RKO (cell line): ENCODE measurements at regions not wholly inside any gene's neighbourhood (a gene's known extent, or its start where the extent isn't known, plus 50 kb on each side); places are given as distances from the start of the nearest gene placed in this dataset.
"Not testable (repeated sequence)": the region's sequence is repeated elsewhere in the genome, so short reads cannot be mapped to it uniquely, and the experiment has no call there.

Source experiments
- DNase-seq: peaks from one replicate; pipeline ENCODE4 v3.0.0-alpha.2; 2016; ENCODE audit warnings: low spot score

DNA sequence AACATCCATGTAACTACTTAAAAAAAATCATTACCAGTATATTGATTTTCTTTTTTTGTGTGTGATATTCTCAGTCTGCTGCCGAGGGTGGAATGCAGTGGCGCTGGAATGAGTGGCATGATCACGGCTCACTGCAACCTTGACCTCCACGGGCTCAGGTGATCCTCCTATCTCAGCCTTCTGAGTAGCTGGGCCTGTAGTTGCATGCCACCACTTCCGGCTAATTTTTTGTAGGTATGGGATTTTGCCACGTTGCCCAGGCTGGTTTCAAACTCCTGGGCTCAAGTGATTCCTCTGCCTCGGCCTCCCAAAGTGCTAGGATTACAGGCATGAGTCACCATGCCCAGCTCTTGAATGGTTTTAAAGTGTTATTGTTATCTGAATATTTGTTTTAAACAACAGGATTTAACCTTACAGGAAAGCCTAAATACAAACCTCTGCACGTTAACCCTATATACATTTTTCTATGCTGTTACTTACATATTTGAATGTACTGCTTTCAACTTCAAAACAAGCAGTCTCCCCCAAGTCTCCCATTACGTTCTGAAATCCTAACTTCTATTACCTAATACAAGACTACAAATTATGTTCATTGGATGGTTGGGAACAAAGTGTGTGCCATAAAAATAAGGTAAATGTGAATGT, 61.7 kb downstream of the KPNA2 start:
- no peak for DNase-seq

DNA sequence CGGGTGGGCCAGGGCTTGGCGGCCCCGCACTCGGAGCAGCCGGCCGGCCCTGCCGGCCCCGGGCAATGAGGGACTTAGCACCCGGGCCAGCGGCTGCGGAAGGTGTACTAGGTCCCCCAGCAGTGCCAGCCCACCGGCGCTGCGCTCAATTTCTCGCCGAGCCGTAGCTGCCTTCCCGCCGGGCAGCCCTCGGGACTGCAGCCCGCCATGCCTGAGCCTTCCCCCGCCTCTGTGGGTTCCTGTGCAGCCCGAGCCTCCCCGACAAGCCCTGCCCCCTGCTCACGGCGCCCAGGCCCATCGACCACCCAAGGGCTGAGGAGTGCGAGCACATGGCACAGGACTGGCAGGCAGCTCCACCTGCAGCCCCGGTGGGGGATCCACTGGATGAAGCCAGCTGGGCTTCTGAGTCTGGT, 63.8 kb downstream of the KPNA2 start:
- DNase-seq: not testable (repeated sequence)

DNA sequence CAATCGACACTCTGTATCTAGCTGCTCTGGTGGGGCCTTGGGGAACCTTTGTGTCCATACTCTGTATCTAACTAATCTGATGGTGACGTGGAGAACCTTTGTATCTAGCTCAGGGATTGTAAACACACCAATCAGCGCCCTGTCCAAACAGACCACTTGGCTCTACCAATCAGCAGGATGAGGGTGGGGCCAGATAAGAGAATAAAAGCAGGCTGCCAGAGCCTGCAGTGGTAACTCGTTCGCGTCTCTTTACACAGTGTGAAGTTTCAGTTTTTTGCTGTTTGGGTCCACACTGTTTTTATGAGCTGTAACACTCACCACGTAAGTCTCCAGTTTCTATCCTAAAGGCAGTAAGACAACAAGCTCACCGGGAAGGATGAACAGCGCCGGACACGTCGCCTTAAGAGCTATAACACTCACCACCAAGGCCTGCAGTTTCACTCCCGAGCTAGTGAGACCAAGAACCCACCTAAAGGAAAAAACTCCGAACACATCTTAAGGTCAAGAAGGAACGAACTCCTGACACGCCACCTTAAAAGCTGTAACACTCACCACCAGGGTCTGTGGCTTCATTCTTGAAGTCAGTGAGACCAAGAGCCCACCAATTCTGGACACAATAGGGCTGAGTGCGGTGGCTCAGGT, 64.6 kb downstream of the KPNA2 start:
- no peak for DNase-seq

DNA sequence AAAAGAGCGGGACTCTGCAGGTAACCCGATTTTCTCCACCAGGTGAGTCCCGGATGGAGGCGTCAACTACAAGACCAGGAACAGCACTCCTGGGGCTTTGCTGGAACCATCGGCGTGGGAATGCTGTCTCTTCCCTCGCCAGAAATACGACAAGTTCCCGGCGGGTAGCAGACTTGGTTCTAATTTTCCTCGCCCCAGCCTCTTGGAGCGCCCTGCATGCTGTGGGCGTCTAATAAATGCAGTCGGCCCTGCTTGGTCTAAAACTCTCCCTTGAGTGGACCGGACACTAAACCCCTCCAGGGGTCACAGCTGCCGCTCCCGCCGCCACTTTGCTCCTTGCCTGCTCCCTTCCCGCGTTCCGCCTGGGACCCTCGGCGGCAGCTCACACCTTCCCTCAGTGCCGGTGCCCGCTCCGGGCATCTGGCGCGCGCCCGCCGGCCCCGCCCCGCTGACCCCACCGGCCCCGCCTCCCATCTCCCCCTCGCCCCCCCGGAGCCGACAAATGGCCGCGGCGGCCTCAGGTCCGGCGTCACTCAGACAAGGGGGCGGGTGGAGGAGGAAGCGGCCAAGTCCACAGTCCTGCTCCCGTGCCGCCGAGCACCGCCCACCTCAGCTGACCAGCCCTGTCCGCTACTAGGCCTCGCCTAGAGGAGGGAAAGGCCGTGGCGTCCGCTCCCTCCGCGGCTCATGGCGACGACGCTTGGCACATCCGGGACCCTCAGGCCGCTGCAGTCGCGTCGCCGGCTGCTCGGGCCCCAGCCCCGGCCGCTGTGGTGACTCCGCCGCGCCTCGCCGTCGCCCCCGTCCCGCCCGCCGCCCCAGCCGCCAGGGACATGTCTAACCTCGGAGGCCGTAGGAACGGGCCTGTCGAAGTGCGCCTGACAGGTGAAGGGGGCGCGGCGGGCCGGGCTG, 65.8 kb downstream of the KPNA2 start:
- DNase-seq: peak; percentile 96

DNA sequence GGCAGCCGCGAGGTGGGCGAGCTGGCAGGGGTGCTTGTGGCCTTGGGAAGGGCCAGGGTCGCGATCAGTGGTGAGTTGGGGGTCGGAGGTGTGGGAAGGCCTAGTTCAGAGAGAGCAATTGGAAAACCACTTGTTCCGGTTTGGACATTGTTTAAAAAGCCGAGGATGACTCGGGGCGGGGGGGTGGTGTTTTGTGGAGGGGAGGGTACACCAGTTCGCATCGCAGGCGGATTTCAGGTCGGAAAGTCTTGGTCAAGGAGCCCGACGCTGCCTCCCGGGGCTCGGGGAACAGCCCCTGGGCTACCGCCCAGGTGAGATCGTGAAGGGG, 66.4 kb downstream of the KPNA2 start:
- DNase-seq: no peak

DNA sequence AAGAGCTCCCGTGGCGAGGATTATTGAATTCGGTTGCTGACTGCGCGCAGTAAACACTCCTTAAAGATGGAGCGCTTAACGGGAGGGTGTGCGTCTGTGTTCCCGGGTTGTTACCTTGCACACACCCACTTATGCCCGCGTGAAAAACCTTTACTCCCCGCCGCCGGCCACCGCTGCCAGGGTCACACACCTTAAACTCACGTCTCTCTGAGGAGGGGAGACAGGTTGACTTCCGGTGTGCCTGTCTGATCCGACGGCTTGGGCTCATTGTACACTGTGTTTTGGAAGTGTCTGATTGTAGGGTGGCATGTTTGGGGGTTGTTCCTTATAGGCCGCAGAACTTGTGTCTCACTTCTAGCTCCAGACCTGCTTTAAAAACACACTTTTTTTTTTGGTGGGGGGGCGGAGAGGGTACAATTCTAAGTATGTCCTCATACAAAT, 66.8 kb downstream of the KPNA2 start:
- peak; percentile 21 for DNase-seq

DNA sequence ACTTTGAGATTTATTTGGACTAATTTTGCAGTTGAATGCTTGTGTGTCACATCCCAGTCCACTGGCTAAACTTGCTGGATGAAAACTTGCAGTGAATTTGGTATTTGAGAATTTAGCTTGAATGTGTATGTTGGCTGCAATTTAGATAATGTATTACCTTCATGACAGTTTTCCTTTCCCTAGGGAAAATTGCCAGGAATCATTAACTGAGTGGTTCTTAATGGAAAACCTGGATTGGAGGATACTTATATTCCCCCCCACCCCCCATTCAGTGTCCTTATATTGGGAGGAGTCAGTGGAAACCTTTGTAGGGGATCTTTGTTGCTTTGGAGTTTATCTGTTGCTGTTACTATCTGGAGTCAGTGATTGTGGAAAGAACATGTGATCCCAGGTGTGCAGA, 67.6 kb downstream of the KPNA2 start:
- no peak for DNase-seq

DNA sequence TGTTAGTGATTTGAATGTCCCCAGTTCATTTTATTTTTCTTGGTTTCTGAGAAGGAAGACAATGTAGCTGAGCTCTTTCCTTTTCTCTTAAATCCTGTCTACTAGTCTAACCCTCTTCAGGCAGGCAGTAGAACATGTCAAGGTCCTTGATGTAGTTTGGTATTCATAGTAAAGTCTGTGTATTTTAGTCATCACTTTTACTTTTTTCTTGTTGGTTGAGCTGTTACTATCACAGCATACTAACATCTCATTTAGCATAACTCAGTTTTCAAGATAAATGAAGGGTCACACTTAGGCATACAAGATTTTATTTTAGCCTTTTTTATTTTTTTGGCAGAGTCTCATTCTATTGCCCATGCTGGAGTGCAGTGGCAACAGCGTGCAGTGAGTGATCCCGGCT, 70.5 kb downstream of the KPNA2 start:
- DNase-seq: no peak

DNA sequence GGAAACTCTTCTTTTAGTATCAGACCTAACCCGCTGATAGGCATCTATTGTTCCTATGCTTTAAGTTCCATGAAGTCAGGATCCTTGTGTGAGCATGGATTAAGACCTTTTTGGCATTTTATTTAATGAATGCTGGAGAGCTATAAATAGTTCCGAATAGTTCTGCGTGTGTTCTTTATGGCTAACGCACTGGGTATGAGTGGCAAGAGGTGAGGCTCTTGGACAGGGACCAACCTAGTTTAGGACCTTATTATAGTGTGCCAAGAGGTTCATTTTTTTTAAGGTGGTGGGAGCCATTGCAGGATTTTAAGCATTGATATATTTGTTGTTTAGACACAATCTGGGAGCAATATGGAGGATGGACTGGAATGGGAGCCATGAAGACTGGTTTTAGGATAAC, 71.8 kb downstream of the KPNA2 start:
- DNase-seq: no peak

DNA sequence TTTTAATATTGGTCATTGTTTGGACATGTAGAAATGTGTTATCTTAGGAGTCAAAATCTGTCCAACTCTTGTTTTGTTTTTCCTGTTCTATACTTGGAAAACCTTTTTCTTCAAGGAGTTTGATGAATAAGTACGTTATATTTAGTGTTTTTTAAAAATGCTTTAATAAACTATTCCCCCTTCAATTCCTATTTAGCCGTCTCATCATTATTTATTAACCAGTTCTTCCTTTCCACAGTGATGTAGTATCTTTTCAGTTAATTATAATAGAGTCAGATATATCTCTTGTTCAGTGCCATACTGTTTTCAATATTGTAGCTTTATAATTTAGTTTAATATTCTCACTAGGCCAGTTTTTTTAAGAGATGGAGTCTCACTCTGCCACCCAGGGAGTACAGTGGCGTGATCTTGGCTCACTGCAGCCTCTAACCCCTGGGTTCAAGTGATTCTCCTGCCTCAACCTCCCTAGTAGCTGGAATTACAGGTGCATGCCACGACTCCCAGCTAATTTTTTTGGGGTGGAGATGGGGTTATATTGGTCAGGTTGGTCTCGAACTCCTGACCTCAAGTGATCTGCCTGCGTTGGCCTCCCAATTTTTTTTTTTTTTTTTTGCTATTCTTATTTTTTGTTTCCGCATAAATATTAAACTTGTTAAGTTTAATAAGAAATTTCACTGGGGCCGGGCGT, 72.9 kb downstream of the KPNA2 start:
- no peak for DNase-seq

DNA sequence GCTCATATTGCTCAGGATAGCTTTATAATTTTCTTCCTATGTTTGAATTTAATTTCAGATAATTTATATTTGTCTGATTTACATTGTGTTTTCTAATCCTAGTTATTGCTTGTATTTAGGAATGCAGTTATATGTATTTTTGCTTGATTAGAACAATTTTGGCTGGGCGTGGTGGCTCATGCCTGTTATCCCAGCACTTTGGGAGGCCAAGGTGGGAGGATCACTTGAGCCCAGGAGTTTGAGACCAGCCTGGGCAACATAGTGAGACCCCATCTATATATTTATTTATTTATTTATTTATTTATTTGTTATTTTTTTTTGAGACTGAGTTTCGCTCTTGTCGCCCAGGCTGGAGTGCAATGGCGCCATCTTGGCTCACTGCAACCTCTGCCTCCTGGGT, 73.9 kb downstream of the KPNA2 start:
- DNase-seq: not testable (repeated sequence)

DNA sequence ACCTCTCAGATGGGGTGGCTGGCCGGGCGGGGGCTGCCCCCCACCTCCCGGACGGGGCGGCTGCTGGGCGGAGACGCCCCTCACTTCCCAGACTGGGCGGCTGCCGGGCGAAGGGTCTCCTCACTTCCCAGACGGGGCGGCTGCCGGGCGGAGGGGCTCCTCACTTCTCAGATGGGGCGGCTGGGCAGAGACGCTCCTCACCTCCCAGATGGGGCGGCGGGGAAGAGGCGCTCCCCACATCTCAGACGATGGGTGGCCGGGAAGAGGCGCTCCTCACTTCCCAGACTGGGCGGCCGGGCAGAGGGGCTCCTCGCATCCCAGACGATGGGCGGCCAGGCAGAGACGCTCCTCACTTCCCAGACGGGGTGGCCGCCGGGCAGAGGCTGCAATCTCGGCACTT, 80.7 kb downstream of the KPNA2 start:
- DNase-seq: not testable (repeated sequence)

DNA sequence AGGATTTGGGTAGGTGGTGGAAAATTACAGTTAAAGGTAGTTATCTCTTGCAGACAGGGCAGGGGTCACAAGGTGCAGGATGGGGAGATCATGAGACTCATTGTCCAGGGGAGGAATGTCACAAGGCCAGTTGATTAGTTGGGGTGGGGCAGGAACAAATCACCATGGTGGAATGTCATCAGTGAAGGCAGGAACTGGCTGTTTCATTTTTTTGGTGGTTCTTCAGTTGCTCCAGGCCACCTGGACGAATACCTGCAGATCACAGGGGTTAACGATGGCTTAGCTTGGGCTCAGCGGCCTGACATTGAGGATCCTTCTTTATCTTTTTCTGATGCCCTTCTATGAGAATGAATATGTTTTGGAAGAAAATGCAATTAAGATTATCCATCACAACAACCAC, 87.1 kb downstream of the KPNA2 start:
- DNase-seq: no peak

DNA sequence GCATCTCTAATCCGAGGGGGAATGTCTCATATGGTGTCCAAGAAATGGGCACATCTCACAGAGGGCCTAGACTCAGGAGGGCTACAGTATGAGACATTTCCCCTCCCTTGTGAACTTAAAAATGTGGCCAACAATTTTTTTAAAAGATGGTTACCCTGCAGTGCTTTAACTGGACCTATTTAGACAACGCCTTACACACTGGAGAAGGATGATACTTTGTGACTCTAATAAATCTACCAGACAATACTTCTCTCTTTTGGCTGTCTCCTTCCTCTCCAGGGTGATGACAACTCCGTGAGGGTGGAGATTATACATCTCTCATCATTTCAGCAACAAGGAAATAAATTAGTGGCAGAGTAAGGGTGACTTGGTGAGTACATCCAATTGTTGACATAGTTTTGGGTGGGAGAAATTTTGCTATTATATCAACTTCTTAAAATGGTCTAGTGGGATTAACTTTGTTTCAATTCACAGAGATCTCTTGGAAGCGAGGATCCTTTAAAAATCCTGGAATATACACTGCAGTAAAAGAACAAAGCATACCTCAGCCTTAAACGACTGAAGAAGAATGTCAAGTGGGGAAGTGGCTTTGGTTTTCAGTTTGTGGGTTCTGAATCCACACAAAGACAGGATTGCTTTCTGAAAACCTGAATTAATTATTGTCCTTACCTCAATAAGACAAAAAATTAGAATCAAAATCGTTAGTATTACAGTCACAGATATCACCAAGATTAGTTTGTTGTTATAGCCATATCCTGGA, 89.8 kb downstream of the KPNA2 start:
- DNase-seq: no peak

DNA sequence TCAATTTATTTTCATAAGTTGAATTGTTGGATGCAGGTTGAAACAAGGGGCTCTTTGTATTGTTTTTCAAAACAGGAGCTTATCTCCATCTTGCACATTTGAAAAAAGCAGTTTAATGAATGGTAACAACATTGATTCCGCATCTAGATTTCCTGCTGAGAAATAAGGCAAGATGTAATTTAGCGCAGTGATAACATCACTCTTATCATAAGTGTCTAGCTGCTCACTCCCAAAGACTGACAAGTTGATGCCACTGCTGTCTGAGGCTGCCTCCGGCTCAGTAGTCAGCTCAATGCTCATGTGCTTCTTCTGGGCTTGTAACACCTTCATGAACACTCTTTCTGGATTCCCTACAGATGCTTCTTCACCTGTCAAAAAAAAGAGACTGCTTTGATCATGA, 92.4 kb downstream of the KPNA2 start:
- no peak for DNase-seq

DNA sequence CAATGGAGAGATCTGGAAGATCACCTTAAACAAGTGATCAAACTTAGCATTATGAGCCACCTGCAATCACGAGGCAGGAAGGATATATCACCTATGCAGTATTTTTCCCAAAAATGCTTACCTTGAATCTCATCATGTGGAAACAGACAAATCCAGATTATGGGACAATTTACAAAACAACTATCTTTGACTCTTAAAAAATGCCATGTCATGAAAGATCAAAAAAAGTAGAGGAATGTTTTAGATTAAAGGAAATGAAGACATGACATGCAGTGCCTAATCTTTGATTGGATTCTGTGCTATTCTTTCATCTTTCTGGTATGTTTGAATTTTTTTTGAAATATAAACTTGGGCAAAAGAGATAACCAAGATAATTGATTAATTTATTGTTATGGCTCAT, 95.9 kb downstream of the KPNA2 start:
- DNase-seq: no peak

DNA sequence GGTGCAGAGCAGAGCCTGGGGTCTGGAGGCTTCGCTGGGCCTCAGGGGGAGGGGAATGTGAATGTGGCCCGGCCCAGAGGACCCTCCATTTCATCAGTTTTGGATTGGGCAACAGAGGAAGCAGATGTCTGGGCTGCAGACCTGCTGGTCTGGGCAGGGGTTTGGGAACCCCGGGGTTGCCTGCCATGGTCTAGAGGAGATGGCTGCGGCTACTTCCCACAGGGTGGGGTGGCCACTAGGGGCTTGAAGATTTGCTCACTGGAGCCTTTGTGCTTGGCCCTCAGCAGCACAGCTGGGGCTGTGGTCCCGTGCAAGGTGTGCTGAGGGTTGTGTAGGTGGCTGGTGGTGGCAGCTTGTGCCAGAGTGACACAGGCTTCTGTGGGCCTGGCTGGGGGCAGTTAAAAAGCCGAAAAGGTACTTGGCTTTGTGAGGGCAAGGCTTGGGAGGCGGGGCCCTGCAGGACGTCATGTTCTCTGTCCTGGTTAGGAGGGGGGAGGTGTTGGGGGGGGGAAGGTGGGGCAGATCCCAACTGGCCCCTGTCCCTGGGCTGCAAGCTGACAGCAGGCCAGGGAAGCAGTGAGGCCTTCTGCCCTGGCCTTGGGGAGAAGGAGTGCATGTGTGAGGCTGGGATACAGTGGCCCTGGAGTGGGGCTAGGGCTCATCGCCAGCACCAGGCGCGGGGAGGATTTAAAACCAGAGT, 98.0 kb downstream of the KPNA2 start:
- DNase-seq: no peak

DNA sequence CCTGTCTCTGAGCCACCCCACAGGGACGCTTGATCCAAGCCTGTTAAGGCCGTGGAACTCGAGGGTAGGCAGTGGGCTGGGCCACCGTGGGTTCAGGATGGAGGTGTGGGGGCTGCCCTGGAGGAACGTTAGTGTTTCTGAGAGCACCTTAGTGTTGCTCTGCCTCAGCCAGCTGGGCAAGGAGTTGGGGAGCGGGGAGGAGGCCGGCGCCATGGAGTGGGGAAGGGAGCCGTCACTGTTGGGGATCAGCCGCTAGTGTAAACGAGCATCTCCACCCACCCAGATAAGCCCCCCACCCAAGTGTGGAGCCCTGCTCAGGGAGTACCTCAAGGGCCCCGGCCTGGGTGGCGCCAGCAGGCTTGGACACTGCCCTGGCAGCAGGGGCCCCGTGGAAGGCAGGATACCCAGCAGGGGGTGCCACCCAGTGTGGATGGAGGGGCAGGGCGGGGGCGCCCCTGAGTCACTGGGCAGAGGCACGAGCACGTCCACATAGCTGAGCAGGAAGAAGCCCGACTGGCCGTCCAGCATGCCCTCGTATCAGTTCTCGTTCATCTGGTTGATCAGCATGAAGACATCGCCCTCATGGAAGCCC, 98.6 kb downstream of the KPNA2 start:
- no peak for DNase-seq

DNA sequence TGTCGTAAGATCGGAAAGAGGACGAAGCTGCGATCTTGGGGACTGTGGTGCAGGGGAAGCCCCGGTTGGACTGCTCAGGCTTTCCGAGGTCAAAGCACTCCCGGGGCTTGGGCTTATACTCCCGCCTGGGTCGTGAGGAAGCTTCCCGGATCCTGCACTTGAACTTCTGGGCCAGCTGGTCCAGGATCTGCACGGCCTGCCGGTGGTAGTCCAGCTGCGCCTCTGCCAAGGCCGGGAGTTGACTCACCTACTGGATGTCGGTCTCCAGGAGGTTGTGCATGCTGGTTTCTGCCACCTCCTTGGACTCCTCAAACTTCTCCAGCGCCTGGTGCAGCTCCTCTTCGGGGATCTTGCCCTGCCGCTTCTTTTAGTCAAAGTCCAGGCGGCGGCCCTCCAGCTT, 99.2 kb downstream of the KPNA2 start:
- no peak for DNase-seq

DNA sequence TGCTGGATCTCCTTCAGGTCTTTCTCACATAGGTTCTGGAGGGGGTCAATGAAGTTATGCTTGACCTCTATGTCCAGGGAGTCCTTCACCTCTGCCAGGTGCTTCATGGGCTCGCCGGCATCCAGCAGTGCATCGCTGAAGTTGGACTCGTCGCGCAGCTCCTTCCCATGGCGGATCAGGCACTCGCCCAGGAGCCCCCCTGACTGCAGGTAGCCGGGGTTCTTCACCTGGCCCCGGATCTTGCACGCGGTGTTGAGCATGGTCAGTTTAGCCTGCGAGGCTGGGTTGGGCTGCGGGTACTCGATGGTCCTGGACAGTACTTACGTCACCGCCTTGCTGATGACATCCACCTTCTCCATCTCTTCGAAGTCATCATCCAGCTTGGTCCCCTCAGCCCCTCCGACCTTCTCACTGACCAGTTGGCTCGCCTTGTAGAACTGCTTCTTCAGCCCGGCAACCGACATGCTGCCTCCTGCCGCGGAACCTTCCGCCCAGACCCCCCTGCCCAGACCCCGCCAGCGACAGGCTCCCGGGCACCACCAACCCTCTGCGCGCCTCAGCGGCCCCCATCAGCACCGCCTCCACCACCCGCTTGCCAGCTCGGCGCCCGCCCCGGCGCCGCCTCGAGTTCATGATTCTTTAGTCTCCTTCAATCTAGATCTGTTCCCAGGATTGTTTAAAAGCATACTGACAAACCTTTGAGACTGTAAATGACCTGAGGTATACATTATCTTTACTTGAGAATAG, 99.8 kb downstream of the KPNA2 start:
- no peak for DNase-seq
